Esophagus muscularis mucosa (tissue), 4 donors: ENCODE measurements at regions not wholly inside any gene's neighbourhood (a gene's known extent, or its start where the extent isn't known, plus 50 kb on each side); places are given as distances from the start of the nearest gene placed in this dataset.

ENCODE experiments used
- DNase-seq: peaks from one replicate; pipeline ENCODE4 v3.0.0-alpha.2; 2017; ENCODE audit errors: extremely low spot score
- H3K27ac ChIP-seq, 4 donors: fragments of 200-600 bp; sonication (generic); replicated peaks in 1 of 4; 1 replicate in 3 of 4; 2 replicates in 1 of 4; pipeline ENCODE4 v1.5.1; 2016 to 2019; ENCODE audit warnings: mild to moderate bottlenecking in 1 of 4
- H3K27me3 ChIP-seq, 4 donors: fragments of 200-600 bp; sonication (generic); one replicate each; pipeline versions ENCODE4 v1.5.1 to v1.6.0; 2016 to 2019
- H3K36me3 ChIP-seq, 4 donors: fragments of 200-600 bp; sonication (generic); one replicate each; pipeline ENCODE4 v1.5.1; 2016 to 2019
- H3K4me1 ChIP-seq, 4 donors: fragments of 200-600 bp; sonication (generic); one replicate each; pipeline ENCODE4 v1.5.1; 2016 to 2019
- H3K4me3 ChIP-seq, 4 donors: fragments of 200-600 bp; sonication (generic); 1 replicate in 2 of 4; 2 replicates in 2 of 4; pipeline ENCODE4 v1.5.1; 2016 to 2019; ENCODE audit warnings: mild to moderate bottlenecking in 4 of 4, moderate library complexity in 1 of 4
- H3K9me3 ChIP-seq, 4 donors: fragments of 200-600 bp; sonication (generic); 1 replicate in 3 of 4; 2 replicates in 1 of 4; pipeline ENCODE4 v1.5.1; 2016 to 2019
- CTCF ChIP-seq, 3 experiments: fragments of 200-600 bp in 2 of 3; fragments of 450-650 bp in 1 of 3; sonication (generic) in 2 of 3; IDR thresholded peaks; one replicate each; pipeline ENCODE4 v1.5.1; 2017 to 2019; ENCODE audit warnings: antibody characterized with exemption in 3 of 3, mild to moderate bottlenecking in 2 of 3, moderate library complexity in 1 of 3
- EP300 ChIP-seq: sonication (generic); formaldehyde crosslinking; IDR thresholded peaks from one replicate; pipeline ENCODE4 v1.6.1; 2017; ENCODE audit warnings: antibody characterized with exemption
- POLR2A ChIP-seq: fragments of 450-650 bp; IDR thresholded peaks from one replicate; pipeline ENCODE4 v1.6.1; 2017; ENCODE audit warnings: antibody characterized with exemption, moderate library complexity, mild to moderate bottlenecking, low read depth
- POLR2AphosphoS5 ChIP-seq, 2 donors: sonication (generic); formaldehyde crosslinking; IDR thresholded peaks; one replicate each; pipeline ENCODE4 v1.6.1; 2017; ENCODE audit warnings: antibody characterized with exemption in 2 of 2
- WGBS: methylation state at CpG from one replicate; pipeline ENCODE4 v1.1.5; 2018; 5-methylcytosine and 5-hydroxymethylcytosine counted together
- intact Hi-C: fragments of 100-400 bp; cut with DNase I; formaldehyde crosslinking; loops from one replicate; pipeline ENCODE4 v1.15.1; 2023

GRCh38 chr22:23000657-23001347, 69.5 kb upstream of the GNAZ start:
- WGBS = 73% methylated on average over 2 of the region's 2 CpGs
- no peak for TF ChIP-seq EP300
- no peak for TF ChIP-seq POLR2AphosphoS5 (IDR thresholded peaks at IDR 0.05)
- TF ChIP-seq CTCF (IDR thresholded peaks at IDR 0.05) = no peak
- TF ChIP-seq POLR2A = no peak
- no peak overlapping the region for H3K4me3 ChIP-seq
- no peak overlapping the region for H3K27ac ChIP-seq
- H3K36me3 ChIP-seq = no peaks in the 10 kb centered on the region
- H3K4me1 ChIP-seq = no peaks in the 10 kb centered on the region
- H3K9me3 ChIP-seq = peaks cover 0 to 26% (median 18%) of the 10 kb centered on the region in 4 donors
- no peak for DNase-seq
- intact Hi-C loops = no loop called here
- no peaks in the 10 kb centered on the region for H3K27me3 ChIP-seq

GRCh38 chr22:23001463-23001862, 68.9 kb upstream of the GNAZ start:
- intact Hi-C loops = no loop called here
- peaks cover 0 to 22% (median 16%) of the 10 kb centered on the region in 4 donors for H3K9me3 ChIP-seq
- H3K27ac ChIP-seq = no peak overlapping the region
- DNase-seq = no peak
- H3K4me1 ChIP-seq = no peaks in the 10 kb centered on the region
- no peak for TF ChIP-seq CTCF (IDR thresholded peaks at IDR 0.05)
- TF ChIP-seq POLR2A = no peak
- no peak for TF ChIP-seq POLR2AphosphoS5 (IDR thresholded peaks at IDR 0.05)
- TF ChIP-seq EP300 = no peak
- no peak overlapping the region for H3K4me3 ChIP-seq
- H3K27me3 ChIP-seq = no peaks in the 10 kb centered on the region
- no peaks in the 10 kb centered on the region for H3K36me3 ChIP-seq

GRCh38 chr22:23002612-23003180, 67.6 kb upstream of the GNAZ start:
- H3K36me3 ChIP-seq = no peaks in the 10 kb centered on the region
- no peaks in the 10 kb centered on the region for H3K27me3 ChIP-seq
- no peak for TF ChIP-seq CTCF (IDR thresholded peaks at IDR 0.05)
- no peak for TF ChIP-seq POLR2A
- no peak for TF ChIP-seq POLR2AphosphoS5 (IDR thresholded peaks at IDR 0.05)
- TF ChIP-seq EP300 = no peak
- H3K9me3 ChIP-seq = peaks cover 0 to 9% (median 3%) of the 10 kb centered on the region in 4 donors
- no peak for DNase-seq
- no peak overlapping the region for H3K27ac ChIP-seq
- intact Hi-C loops = no loop called here
- WGBS = 92% methylated on average over 2 of the region's 2 CpGs
- H3K4me3 ChIP-seq = no peak overlapping the region
- no peaks in the 10 kb centered on the region for H3K4me1 ChIP-seq

GRCh38 chr22:23007823-23008222, 62.5 kb upstream of the GNAZ start:
- intact Hi-C loops = no loop called here

More at GRCh38 chr22:23007823-23008222, 62.5 kb upstream of the GNAZ start:
- Histone ChIP-seq H3K9me3 (no peaks in the 10 kb centered on the region), H3K36me3 (no peaks in the 10 kb centered on the region), H3K27ac (no peak overlapping the region), H3K27me3 (peaks cover 0 to 3% (median 0%) of the 10 kb centered on the region in 4 donors), H3K4me3 (no peak overlapping the region), H3K4me1 (no peaks in the 10 kb centered on the region)
- no peak for DNase-seq
- TF ChIP-seq EP300 = no peak
- TF ChIP-seq POLR2AphosphoS5 (IDR thresholded peaks at IDR 0.05) = no peak
- TF ChIP-seq POLR2A = no peak
- no peak for TF ChIP-seq CTCF (IDR thresholded peaks at IDR 0.05)
- 58% methylated on average over 1 of the region's 1 CpG for WGBS
